NT2/D1 (cell line): ENCODE measurements at regions not wholly inside any gene's neighbourhood (a gene's known extent, or its start where the extent isn't known, plus 50 kb on each side); places are given as distances from the start of the nearest gene placed in this dataset.

Source experiments
- DNase-seq: peaks from one replicate; pipeline ENCODE4 v3.0.0-alpha.2; 2011; ENCODE audit warnings: low read depth, low spot score
- H3K27me3 ChIP-seq: 2 replicates; pipeline ENCODE4 v1.6.0; 2011; ENCODE audit warnings: mild to moderate bottlenecking; ENCODE audit not compliant: insufficient read length, insufficient read depth
- H3K36me3 ChIP-seq: 2 replicates; pipeline ENCODE4 v1.6.1; 2011; ENCODE audit warnings: mild to moderate bottlenecking, low read length, mixed read lengths; ENCODE audit not compliant: insufficient read depth, insufficient read length
- H3K4me1 ChIP-seq: 2 replicates; pipeline ENCODE4 v1.5.1; 2011; ENCODE audit not compliant: insufficient read depth, insufficient read length
- H3K4me3 ChIP-seq: 2 replicates; pipeline ENCODE4 v1.5.1; 2011; ENCODE audit warnings: low read depth; ENCODE audit not compliant: insufficient read length
- H3K9ac ChIP-seq: 2 replicates; pipeline ENCODE4 v1.6.0; 2011; ENCODE audit warnings: low read depth; ENCODE audit not compliant: insufficient read length
- H3K9me3 ChIP-seq: 2 replicates; pipeline ENCODE4 v1.5.1; 2011; ENCODE audit warnings: mild to moderate bottlenecking, low read length; ENCODE audit not compliant: insufficient read depth
- SUZ12 ChIP-seq: IDR thresholded peaks from 2 replicates; pipeline ENCODE4 v1.6.1; 2011; ENCODE audit not compliant: insufficient read length, insufficient read depth; ENCODE audit errors: extremely low read depth
- YY1 ChIP-seq: IDR thresholded peaks from 2 replicates; pipeline ENCODE4 v1.6.1; 2011; ENCODE audit not compliant: insufficient read length, insufficient read depth
- ZNF274 ChIP-seq: IDR thresholded peaks from 2 replicates; pipeline ENCODE4 v1.6.1; 2011; ENCODE audit warnings: mild to moderate bottlenecking, low read depth, low read length

GRCh38 chr4:18077808-18078207, 56.3 kb upstream of the LCORL start:
- no peak overlapping the region for H3K4me3 ChIP-seq
- no peaks in the 10 kb centered on the region for H3K27me3 ChIP-seq
- DNase-seq, result no peak
- H3K4me1 ChIP-seq, result no peaks in the 10 kb centered on the region
- TF ChIP-seq ZNF274 (no peak), SUZ12 (no peak), YY1 (no peak)
- no peaks in the 10 kb centered on the region for H3K36me3 ChIP-seq
- H3K9ac ChIP-seq, result no peak overlapping the region
- peaks cover 9% of the 10 kb centered on the region for H3K9me3 ChIP-seq

DNA sequence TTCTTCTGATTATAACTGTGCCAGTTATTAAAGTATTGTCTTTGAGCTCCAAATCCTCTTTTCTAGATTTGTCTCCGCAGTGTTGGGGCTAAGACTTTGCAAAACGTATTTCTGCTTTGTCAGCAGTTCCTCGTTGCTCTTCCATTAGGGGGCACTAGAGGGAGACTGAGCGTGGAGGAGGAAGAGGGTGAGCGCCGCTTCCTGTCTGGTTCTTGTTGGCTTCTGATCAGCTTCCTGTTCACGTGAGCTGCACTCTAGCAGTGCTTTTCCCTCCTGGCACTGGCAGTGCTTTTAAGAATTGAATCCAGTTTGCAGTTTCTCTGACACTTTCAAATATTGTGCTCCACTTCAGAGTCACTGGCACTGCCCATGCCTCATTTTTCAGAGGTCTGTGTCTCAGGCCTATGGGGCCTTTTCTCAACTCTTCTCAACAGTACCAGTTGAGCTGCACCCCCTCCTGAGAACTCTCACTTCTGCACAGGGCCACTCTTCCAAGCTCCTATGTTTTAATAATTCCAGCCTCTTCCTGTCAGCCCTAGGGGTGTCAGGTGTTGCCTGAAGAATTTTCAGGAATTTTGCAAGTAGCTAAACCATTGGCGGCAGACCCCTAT, 54.4 kb upstream of the LCORL start:
- Histone ChIP-seq H3K4me1 (no peaks in the 10 kb centered on the region), H3K36me3 (no peaks in the 10 kb centered on the region), H3K9ac (no peak overlapping the region), H3K9me3 (peaks cover 9% of the 10 kb centered on the region), H3K4me3 (no peak overlapping the region), H3K27me3 (no peaks in the 10 kb centered on the region)
- peak; percentile 28 for DNase-seq
- TF ChIP-seq YY1 (no peak), SUZ12 (no peak), ZNF274 (no peak)

- no peak for DNase-seq
- TF ChIP-seq SUZ12, result no peak
- TF ChIP-seq ZNF274, result no peak
- TF ChIP-seq YY1, result no peak
- Histone ChIP-seq H3K4me1 (no peaks in the 10 kb centered on the region), H3K4me3 (no peak overlapping the region), H3K9ac (no peak overlapping the region), H3K36me3 (no peaks in the 10 kb centered on the region), H3K9me3 (peaks cover 9% of the 10 kb centered on the region), H3K27me3 (no peaks in the 10 kb centered on the region)
Observed at GRCh38 chr4:18071894-18072293, 50.3 kb upstream of the LCORL start.
